ENCODE measurements at regions not wholly inside any gene's neighbourhood (a gene's known extent, or its start where the extent isn't known, plus 50 kb on each side); places are given as distances from the start of the nearest gene placed in this dataset.

DNA sequence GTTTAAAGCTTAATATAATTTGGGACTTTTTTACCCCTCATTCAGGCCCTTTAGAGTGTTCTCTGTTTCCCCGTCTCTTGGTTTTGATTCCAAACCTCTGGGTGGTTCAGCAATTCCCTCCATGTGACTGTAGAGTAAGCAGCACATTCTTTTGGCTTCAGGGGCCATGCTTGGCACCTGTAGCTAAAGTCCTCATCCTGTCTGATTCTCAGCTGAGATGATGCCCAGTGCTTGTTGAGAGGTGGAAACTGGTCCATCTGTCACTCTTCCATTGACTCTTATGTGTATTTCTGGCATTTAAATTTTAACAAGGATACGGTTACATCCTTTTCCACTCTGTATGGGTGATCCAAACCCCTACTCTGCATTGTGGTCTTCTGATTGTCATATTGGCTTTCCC, 127.1 kb downstream of the DIO2 start (continued):
- TF ChIP-seq, protein P1, sequence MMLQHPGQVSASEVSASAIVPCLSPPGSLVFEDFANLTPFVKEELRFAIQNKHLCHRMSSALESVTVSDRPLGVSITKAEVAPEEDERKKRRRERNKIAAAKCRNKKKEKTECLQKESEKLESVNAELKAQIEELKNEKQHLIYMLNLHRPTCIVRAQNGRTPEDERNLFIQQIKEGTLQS (IDR thresholded peaks at IDR 0.05) = no peak

DNA sequence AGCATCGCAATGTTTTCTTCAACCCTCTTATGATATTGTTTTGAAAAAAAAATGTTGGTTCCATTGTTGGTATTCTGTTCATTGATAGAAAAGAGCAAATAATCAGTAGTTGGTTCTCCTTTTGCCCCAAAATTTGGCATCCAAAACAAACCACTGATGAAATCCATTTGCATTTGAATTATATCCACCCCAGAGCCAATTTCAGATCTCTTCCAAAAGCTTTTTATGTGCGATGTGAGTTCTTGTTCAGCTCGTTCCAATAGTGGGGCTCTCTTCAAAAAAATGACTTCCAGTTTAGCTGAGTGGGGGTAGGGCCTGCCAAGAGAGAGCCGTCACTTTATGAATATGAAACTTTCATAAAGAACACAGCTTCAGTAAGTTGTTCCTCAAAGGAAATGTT, 130.7 kb downstream of the DIO2 start:
- Histone ChIP-seq H3K36me3 (ENCODE audit: control insufficient read depth in 1 of 2, insufficient read depth in 2 of 2, low read length in 2 of 2) (no peaks in the 10 kb centered on the region), H3K4me3 (replicated peaks in 1 of 2; ENCODE audit: low read depth in 1 of 2, low read length in 2 of 2) (no peak overlapping the region), H3K4me2 (ENCODE audit: low read length) (no peak overlapping the region), H3K9me2 (ENCODE audit: insufficient read depth) (no peaks in the 10 kb centered on the region), H3K4me1 (ENCODE audit: control insufficient read depth in 1 of 2, insufficient read depth in 2 of 2, low read length in 2 of 2) (no peaks in the 10 kb centered on the region), H3K27me3 (ENCODE audit: insufficient read depth, low read length) (no peaks in the 10 kb centered on the region), H3K79me2 (ENCODE audit: insufficient read depth, low read length) (no peaks in the 10 kb centered on the region), H3K9me3 (ENCODE audit: control insufficient read depth in 1 of 2, insufficient read depth in 1 of 2, low read depth in 1 of 2, low read length in 2 of 2) (peaks cover 0 to 10% of the 10 kb centered on the region in 2 experiments; a peak in 2 of 4 replicates), H2AFZ (ENCODE audit: low read depth, low read length, poor library complexity, severe bottlenecking) (no peak overlapping the region), H3K27ac (ENCODE audit: low read depth, low read length) (no peak overlapping the region), H3K9ac (ENCODE audit: low read length) (no peak overlapping the region), H4K20me1 (ENCODE audit: insufficient read depth) (no peaks in the 10 kb centered on the region)
- ATAC-seq (no peak), DNase-seq (ENCODE audit: low read depth, low spot score) (no peak)
- intact Hi-C loops (cut with micrococcal nuclease) = no loop called here
- ChIA-PET RAD21 (ENCODE audit: low non-redundant PET in 1 of 2, low total read pairs in 2 of 2, uncharacterized antibody in 2 of 2, unreplicated experiment in 2 of 2) (no interaction called here), POLR2A (no interaction called here), CTCF (no interaction called here)
- BruUV-seq (replicated peaks) = no TSS peak
- no peak for TF ChIP-seq ZNF274 (IDR thresholded peaks at IDR 0.05; ENCODE audit: low read depth, low read length)
- no peak for TF ChIP-seq POLR2AphosphoS5 (IDR thresholded peaks at IDR 0.05; ENCODE audit: low read depth, low read length)
- no peak for TF ChIP-seq ZFX (IDR thresholded peaks at IDR 0.05)
- no peak for TF ChIP-seq JUND (IDR thresholded peaks at IDR 0.05)
- TF ChIP-seq SRF (IDR thresholded peaks at IDR 0.05; ENCODE audit: low read depth) = no peak

DNA sequence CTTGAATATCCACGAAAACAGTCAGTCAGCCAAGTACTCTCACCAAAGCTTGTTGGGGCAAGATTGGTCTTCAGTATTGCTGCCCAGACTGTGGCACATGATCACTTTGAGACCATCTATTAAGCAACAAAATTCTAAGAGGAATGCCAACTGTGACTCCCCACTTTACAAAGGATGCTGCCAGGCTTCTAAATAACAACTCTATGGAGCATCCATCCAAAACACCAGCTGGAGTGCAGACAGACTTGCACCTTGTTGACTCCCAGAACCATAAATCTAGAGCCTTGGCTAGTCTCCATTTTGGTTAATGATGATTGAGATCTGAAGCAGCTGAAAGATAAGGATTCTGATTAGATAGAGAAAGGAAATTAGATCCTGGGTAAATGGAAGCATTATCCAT, 132.8 kb downstream of the DIO2 start:
- H4K20me1 ChIP-seq (ENCODE audit: insufficient read depth) = no peaks in the 10 kb centered on the region
- H3K4me2 ChIP-seq (ENCODE audit: low read length) = no peak overlapping the region
- RAD21 ChIA-PET (ENCODE audit: low non-redundant PET in 1 of 2, low total read pairs in 2 of 2, uncharacterized antibody in 2 of 2, unreplicated experiment in 2 of 2) = no interaction called here
- no peak overlapping the region for H3K9ac ChIP-seq (ENCODE audit: low read length)
- CTCF ChIA-PET = no interaction called here
- DNase-seq (ENCODE audit: low read depth, low spot score) = no peak
- POLR2A ChIA-PET = no interaction called here
- no peak overlapping the region for H3K4me3 ChIP-seq (replicated peaks in 1 of 2; ENCODE audit: low read depth in 1 of 2, low read length in 2 of 2)
- H2AFZ ChIP-seq (ENCODE audit: low read depth, low read length, poor library complexity, severe bottlenecking) = no peak overlapping the region
- TF ChIP-seq POLR2A (IDR thresholded peaks at IDR 0.05; ENCODE audit: borderline replicate concordance, extremely low read depth, insufficient read depth, insufficient read length) = no peak
- no peak for TF ChIP-seq ELF1 (IDR thresholded peaks at IDR 0.05; ENCODE audit: borderline replicate concordance, low read depth)
- TF ChIP-seq, protein P2, sequence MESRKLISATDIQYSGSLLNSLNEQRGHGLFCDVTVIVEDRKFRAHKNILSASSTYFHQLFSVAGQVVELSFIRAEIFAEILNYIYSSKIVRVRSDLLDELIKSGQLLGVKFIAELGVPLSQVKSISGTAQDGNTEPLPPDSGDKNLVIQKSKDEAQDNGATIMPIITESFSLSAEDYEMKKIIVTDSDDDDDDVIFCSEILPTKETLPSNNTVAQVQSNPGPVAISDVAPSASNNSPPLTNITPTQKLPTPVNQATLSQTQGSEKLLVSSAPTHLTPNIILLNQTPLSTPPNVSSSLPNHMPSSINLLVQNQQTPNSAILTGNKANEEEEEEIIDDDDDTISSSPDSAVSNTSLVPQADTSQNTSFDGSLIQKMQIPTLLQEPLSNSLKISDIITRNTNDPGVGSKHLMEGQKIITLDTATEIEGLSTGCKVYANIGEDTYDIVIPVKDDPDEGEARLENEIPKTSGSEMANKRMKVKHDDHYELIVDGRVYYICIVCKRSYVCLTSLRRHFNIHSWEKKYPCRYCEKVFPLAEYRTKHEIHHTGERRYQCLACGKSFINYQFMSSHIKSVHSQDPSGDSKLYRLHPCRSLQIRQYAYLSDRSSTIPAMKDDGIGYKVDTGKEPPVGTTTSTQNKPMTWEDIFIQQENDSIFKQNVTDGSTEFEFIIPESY (IDR thresholded peaks at IDR 0.05; ENCODE audit: extremely low read depth, insufficient replicate concordance, low read length) = no peak
- peaks cover 4 to 10% of the 10 kb centered on the region in 2 experiments; a peak in 1 of 4 replicates for H3K9me3 ChIP-seq (ENCODE audit: control insufficient read depth in 1 of 2, insufficient read depth in 1 of 2, low read depth in 1 of 2, low read length in 2 of 2)
- no peaks in the 10 kb centered on the region for H3K27me3 ChIP-seq (ENCODE audit: insufficient read depth, low read length)
- H3K36me3 ChIP-seq (ENCODE audit: control insufficient read depth in 1 of 2, insufficient read depth in 2 of 2, low read length in 2 of 2) = no peaks in the 10 kb centered on the region
- no peaks in the 10 kb centered on the region for H3K9me2 ChIP-seq (ENCODE audit: insufficient read depth)
- no peak for ATAC-seq
- intact Hi-C loops (cut with micrococcal nuclease) = no loop called here
- no peak overlapping the region for H3K27ac ChIP-seq (ENCODE audit: low read depth, low read length)
- H3K79me2 ChIP-seq (ENCODE audit: insufficient read depth, low read length) = no peaks in the 10 kb centered on the region
- H3K4me1 ChIP-seq (ENCODE audit: control insufficient read depth in 1 of 2, insufficient read depth in 2 of 2, low read length in 2 of 2) = no peaks in the 10 kb centered on the region
- BruUV-seq (replicated peaks) = no TSS peak

Measured in HCT116 (cell line).